ENCODE measurements at regions not wholly inside any gene's neighbourhood (a gene's known extent, or its start where the extent isn't known, plus 50 kb on each side); places are given as distances from the start of the nearest gene placed in this dataset.

GRCh38 chr1:29527314-29528004, 291.1 kb downstream of the PTPRU start:
- Histone ChIP-seq H3K9me3 (peaks cover 0 to 29% (median 15%) of the 10 kb centered on the region in 4 donors), H3K27ac (replicated peaks in 1 of 4) (no peak overlapping the region), H3K4me3 (no peak overlapping the region), H3K27me3 (peaks cover 0 to 62% (median 0%) of the 10 kb centered on the region in 4 donors), H3K36me3 (no peaks in the 10 kb centered on the region), H3K4me1 (no peaks in the 10 kb centered on the region)
- DNase-seq (ENCODE audit: extremely low spot score): no peak
- 61% methylated on average over 4 of the region's 8 CpGs for WGBS
- no peak for TF ChIP-seq EP300 (IDR thresholded peaks at IDR 0.05)
- no peak for TF ChIP-seq POLR2A (IDR thresholded peaks at IDR 0.05; ENCODE audit: low read depth)
- TF ChIP-seq POLR2AphosphoS5 (IDR thresholded peaks at IDR 0.05): no peak
- TF ChIP-seq CTCF (IDR thresholded peaks at IDR 0.05): no peak
- intact Hi-C loops (cut with DNase I): no loop called here

GRCh38 chr1:29525941-29526340, 289.6 kb downstream of the PTPRU start:
- H3K27me3 ChIP-seq: peaks cover 0 to 65% (median 0%) of the 10 kb centered on the region in 4 donors
- H3K9me3 ChIP-seq: peaks cover 0 to 23% (median 14%) of the 10 kb centered on the region in 4 donors
- TF ChIP-seq POLR2A (IDR thresholded peaks at IDR 0.05; ENCODE audit: low read depth) (no peak), POLR2AphosphoS5 (IDR thresholded peaks at IDR 0.05) (no peak), CTCF (IDR thresholded peaks at IDR 0.05) (no peak), EP300 (IDR thresholded peaks at IDR 0.05) (no peak)
- H3K4me3 ChIP-seq: no peak overlapping the region
- H3K27ac ChIP-seq (replicated peaks in 1 of 4): no peak overlapping the region
- 89% methylated on average over 7 of the region's 7 CpGs for WGBS
- no peaks in the 10 kb centered on the region for H3K4me1 ChIP-seq
- H3K36me3 ChIP-seq: no peaks in the 10 kb centered on the region
- intact Hi-C loops (cut with DNase I): no loop called here
- DNase-seq (ENCODE audit: extremely low spot score): no peak

GRCh38 chr1:29524285-29525065, 288.2 kb downstream of the PTPRU start:
- Histone ChIP-seq H3K36me3 (no peaks in the 10 kb centered on the region), H3K4me1 (peaks cover 0 to 4% (median 0%) of the 10 kb centered on the region in 4 donors), H3K9me3 (peaks cover 0 to 9% (median 6%) of the 10 kb centered on the region in 4 donors), H3K4me3 (no peak overlapping the region), H3K27ac (replicated peaks in 1 of 4) (no peak overlapping the region), H3K27me3 (peaks cover 0 to 77% (median under 1%) of the 10 kb centered on the region in 4 donors)
- intact Hi-C loops (cut with DNase I): no loop called here
- DNase-seq (ENCODE audit: extremely low spot score): no peak
- 62% methylated on average over 20 of the region's 23 CpGs for WGBS
- no peak for TF ChIP-seq CTCF (IDR thresholded peaks at IDR 0.05)
- TF ChIP-seq EP300 (IDR thresholded peaks at IDR 0.05): no peak
- no peak for TF ChIP-seq POLR2A (IDR thresholded peaks at IDR 0.05; ENCODE audit: low read depth)
- no peak for TF ChIP-seq POLR2AphosphoS5 (IDR thresholded peaks at IDR 0.05)

GRCh38 chr1:29523576-29523975, 287.3 kb downstream of the PTPRU start:
- no peak overlapping the region for H3K4me3 ChIP-seq
- H3K27ac ChIP-seq (replicated peaks in 1 of 4): no peak overlapping the region
- intact Hi-C loops (cut with DNase I): no loop called here
- peaks cover 0 to 84% (median 6%) of the 10 kb centered on the region in 4 donors for H3K27me3 ChIP-seq
- 67% methylated on average over 9 of the region's 10 CpGs for WGBS
- no peak for TF ChIP-seq EP300 (IDR thresholded peaks at IDR 0.05)
- no peak for TF ChIP-seq POLR2AphosphoS5 (IDR thresholded peaks at IDR 0.05)
- no peak for TF ChIP-seq POLR2A (IDR thresholded peaks at IDR 0.05; ENCODE audit: low read depth)
- no peak for TF ChIP-seq CTCF (IDR thresholded peaks at IDR 0.05)
- peaks cover 0 to under 1% (median 0%) of the 10 kb centered on the region in 4 donors for H3K9me3 ChIP-seq
- DNase-seq (ENCODE audit: extremely low spot score): no peak
- no peaks in the 10 kb centered on the region for H3K36me3 ChIP-seq
- peaks cover 0 to 6% (median 0%) of the 10 kb centered on the region in 4 donors for H3K4me1 ChIP-seq

Data from esophagus muscularis mucosa (tissue), 4 donors.